Dedifferentiated amniotic fluid mesenchymal stem cell (primary cell): ENCODE measurements at regions not wholly inside any gene's neighbourhood (a gene's known extent, or its start where the extent isn't known, plus 50 kb on each side); places are given as distances from the start of the nearest gene placed in this dataset.

Experiments
- DNase-seq: peaks from one replicate; pipeline ENCODE4 v3.0.0-alpha.2; 2016; ENCODE audit errors: extremely low spot score

DNA sequence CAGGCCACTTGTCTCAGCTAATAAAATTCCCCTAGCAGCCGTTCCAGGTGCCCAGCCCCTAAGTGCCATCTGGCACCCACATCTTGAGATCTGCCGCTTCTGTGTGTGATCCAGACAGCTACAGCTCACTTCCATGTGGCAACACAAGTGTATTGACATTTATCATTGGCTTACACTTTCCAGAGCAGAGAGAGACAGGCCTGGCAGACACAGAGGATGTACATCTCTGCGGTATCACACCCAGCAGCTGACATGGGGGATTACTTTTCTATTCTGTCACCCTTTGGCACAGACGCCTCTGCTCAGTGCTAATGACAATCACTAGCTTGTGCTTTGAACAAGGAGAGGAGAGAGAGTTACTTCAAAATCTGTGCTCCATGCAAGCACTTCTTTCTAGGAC lies 195.9 kb downstream of the KDR start:
- DNase-seq = no peak

GRCh38 chr4:54924891-54925290 lies 200.5 kb downstream of the KDR start:
- no peak for DNase-seq

DNA sequence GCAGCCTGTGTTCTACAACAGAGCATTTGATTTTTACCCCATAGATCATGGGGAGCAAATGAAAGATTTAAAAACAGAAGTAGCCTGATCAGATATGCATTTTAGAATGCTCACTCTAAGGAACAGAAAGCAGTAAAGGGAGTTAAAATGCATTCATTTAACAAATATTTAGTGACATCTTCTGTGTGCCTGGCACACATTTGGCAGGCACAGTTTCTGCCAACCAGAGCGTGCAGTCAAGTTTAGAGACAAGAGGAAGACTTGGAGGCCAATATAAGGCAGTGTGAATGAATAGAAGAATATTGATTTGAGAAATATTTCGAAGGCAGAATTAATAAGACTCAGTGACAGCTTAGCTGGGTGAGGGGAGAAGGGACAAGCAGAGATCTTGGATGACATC lies 210.1 kb downstream of the KDR start:
- no peak for DNase-seq

GRCh38 chr4:54914781-54915180 lies 210.6 kb downstream of the KDR start:
- no peak for DNase-seq

- no peak for DNase-seq
Measured at GRCh38 chr4:54913751-54914526, 211.5 kb downstream of the KDR start.

DNA sequence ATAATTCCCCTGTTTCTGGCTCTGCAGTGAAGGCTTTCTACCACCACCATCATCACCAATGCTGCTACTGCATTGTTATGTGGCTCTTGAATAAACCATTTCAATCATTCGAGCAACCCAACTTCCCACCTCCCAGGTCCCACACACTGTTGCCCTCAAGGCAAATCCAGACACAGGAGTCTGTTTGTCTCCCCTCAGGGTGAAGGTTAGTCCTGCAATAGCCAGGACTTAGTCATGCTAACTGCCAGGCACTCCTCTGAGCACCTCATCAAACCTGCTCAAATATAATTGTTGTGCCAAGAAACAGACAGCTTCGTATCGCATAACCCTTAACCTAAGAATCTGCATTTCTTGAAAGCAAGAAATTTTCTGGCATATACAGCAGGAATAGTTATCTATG lies 213.2 kb downstream of the KDR start:
- DNase-seq = no peak

DNA sequence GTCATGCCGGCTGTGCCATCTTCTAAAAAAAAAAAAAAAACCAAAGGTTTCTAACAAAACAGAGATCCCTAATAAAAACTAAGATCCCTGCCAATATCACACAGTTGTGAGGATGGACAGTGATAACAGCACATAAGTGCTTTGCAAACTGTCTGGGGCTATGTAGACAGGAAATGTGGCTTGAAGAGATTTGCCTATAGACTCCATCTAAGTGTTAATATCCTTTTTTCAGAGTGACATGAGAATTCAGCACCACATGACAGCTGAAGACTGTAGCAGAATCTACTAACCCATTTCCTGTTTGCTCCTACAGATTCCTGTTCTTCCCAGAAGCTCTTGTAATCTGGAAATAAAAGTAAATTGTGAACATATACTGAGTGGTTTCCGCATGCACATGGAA lies 215.4 kb downstream of the KDR start:
- no peak for DNase-seq

GRCh38 chr4:54908763-54909162 lies 216.6 kb downstream of the KDR start:
- DNase-seq = no peak

GRCh38 chr4:54904953-54905352 lies 220.4 kb downstream of the KDR start:
- DNase-seq = no peak

- no peak for DNase-seq
Measured at GRCh38 chr4:54902976-54903375, 222.4 kb downstream of the KDR start.

- no peak for DNase-seq
Measured at GRCh38 chr4:54902271-54902670, 223.1 kb downstream of the KDR start.

DNA sequence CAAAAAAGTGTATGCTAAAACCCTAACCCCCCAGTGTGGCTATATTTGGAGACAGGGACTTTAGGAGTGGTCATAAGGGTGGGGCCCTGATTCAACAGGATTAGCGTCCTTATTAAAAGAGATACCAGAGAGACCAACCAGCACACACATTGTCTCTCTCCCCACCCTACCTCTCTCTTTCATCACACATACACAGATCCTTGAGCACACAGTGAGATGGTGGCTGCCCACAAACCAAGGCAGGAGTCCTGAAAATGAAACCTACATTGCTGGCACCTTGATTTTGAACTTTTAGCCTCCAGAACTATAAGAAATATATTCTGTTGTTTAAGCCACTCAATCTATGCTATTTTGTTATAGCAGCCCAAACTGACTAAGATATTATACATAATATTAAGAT lies 224.2 kb downstream of the KDR start:
- no peak for DNase-seq

DNA sequence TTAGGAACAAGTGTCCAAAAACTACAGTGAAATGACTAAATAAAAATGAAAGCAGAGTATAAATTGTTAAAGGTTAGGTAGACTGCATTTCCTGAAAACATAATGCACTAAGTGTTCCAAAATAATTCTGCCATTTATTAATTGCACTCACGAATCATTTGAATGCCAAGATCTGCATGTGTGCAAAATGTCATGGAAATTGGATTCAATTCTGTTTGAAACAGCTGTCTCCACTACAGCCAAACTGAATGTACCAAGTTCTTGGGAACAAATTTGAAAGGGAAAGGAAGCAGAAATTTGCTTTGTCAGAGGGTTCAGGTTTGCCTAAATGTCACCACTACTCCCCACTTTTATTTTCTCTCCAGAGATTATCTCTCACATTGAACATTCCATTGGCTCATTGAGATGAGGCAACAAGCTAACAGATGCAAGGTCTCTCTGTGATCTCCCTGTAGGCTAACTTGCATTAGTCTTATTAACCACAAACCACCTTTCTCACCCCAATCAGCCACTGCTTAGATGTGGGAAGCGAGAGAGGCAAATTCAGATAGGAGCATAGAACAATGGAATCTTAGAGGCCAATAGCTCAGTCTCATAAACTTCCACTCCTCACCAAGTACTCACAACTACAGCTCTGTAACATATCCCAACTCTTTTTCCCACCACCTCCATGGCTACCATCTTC lies 226.6 kb downstream of the KDR start:
- DNase-seq = no peak

DNA sequence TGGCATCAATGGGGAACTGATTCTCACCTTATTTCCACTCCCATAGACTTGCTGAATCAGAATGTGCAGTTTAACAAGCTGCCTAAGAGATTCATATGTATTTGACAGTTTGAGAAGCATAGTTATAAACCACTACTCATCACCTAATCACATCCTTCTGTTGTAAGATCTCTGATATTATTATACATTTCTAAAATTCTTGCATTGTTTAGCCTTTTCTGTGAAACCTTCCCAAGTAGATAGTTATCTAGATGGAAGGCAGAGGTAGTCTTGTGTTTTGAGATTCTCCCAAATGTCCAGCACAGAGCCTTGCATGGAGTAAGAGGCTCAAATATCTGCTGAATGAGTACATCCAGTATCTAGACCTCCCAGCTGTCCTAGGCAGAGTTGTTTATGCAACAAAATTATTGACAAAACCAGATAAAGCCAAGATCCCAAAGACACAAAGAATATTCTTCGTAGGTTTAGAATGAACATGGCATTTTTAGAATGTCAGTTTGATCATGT lies 227.3 kb downstream of the KDR start:
- DNase-seq = no peak

DNA sequence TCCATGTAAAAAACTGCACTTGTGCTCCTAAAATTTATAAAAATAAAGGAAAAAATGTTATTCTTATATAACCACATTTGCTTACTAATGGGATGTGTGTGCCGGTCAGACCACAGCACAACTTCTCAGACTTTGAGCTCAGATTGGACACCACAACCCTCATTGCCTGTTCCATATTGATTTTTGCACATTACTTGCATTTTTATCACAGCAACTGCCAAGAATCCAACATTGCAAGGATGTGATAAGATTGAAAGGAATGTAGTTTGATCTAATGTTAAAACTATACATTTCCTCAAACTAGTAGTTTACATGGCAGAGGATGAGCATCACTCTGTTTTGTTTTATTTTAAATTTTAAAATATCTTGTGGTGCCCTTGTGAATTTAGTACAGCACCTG lies 227.8 kb downstream of the KDR start:
- no peak for DNase-seq

DNA sequence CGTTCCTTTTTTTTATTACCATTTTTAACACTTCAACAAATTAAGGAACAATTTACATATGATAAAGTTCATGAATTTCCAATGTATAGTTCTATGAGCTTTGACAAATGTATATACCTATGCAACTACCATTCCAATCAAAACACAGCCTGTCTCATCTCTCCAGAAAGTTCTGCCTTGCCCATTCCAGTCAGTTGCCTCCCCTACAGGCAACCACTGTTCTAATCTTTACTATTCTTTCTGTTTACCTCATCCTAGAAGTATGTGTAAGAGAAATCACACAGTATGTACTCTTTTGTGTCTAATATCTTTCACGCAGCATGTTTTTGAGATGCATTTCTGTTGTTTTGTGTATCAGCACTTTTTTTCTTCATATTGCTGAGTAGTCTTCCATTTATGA lies 224.9 kb downstream of the KIT start:
- DNase-seq = peak; percentile 15

DNA sequence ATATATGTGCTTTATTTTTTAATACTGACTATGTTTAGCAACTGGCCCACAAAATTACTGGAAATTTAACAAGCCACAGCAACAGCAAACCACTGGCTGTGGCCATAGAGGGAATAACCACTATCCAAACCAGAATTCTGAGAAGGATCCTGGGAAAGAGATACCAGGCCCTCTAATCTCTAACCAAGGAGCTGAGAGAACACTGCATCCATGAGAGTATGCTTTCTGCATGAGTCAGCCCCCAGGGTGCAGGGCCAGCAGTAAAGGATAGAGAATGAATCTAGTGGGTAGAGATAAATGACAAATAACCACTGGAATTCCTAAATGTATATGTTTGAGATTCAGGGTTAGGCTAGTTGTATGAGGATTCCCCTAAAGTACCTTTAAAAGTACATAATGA lies 221.8 kb downstream of the KIT start:
- DNase-seq = peak; percentile 25

DNA sequence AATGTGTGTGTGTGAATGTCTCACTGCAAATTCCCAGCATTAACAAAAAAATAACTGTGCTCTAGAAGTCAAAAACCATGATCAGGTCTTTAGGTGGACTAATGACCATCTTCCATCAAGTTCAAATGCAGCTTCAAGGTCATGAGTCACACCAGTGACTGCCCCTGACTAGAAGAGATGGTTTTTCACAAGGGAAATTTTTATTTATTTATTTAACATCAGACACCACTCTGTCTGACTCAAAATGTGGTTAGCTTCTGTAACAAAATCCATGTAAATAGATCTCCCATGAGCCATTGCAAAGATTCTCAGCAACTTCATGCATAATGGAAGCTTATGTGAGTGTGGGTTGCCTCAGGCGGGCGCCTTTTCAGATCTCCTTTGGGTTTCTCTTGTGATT lies 219.2 kb downstream of the KIT start:
- DNase-seq = no peak

- DNase-seq = peak; percentile 25
Measured at GRCh38 chr4:54872261-54872660, 214.5 kb downstream of the KIT start.

- DNase-seq = no peak
Measured at GRCh38 chr4:54863571-54864255, 206.0 kb downstream of the KIT start.

- no peak for DNase-seq
Measured at GRCh38 chr4:54861201-54861600, 203.4 kb downstream of the KIT start.

- DNase-seq = no peak
Measured at GRCh38 chr4:54855191-54855854, 197.6 kb downstream of the KIT start.
